ENCODE measurements at regions not wholly inside any gene's neighbourhood (a gene's known extent, or its start where the extent isn't known, plus 50 kb on each side); places are given as distances from the start of the nearest gene placed in this dataset.

- WGBS (ENCODE audit: low lambda C conversion rate, missing lambda C conversion rate) = 75% methylated on average over 9 of the region's 9 CpGs
Measured at GRCh38 chr4:151882072-151882803, 121.4 kb upstream of the GATB start.

GRCh38 chr4:151879705-151880445, 119.1 kb upstream of the GATB start:
- no peaks in the 10 kb centered on the region for H4K20me1 ChIP-seq (ENCODE audit: insufficient read depth, poor library complexity, severe bottlenecking)
- 73% methylated on average over 11 of the region's 11 CpGs for WGBS (ENCODE audit: low lambda C conversion rate, missing lambda C conversion rate)

More at GRCh38 chr4:151882072-151882803, 121.4 kb upstream of the GATB start:
- Histone ChIP-seq H3K4me1 (ENCODE audit: insufficient read depth) (no peaks in the 10 kb centered on the region), H3K27ac (no peak overlapping the region), H2AFZ (no peak overlapping the region), H3K9me3 (ENCODE audit: low read depth) (no peaks in the 10 kb centered on the region), H3K4me2 (no peak overlapping the region), H3K36me3 (replicated peaks; ENCODE audit: insufficient read depth, low read depth) (no peaks in the 10 kb centered on the region), H3K9me2 (replicated peaks; ENCODE audit: insufficient read depth) (no peaks in the 10 kb centered on the region), H3K27me3 (no peaks in the 10 kb centered on the region), H4K20me1 (ENCODE audit: insufficient read depth, poor library complexity, severe bottlenecking) (no peaks in the 10 kb centered on the region), H3K4me3 (no peak overlapping the region), H3K79me2 (no peaks in the 10 kb centered on the region)
- TF ChIP-seq EZH2 (IDR thresholded peaks at IDR 0.05; ENCODE audit: borderline replicate concordance) (no peak), EZH2phosphoT487 (IDR thresholded peaks at IDR 0.05; ENCODE audit: low read depth, severe bottlenecking, unreplicated experiment) (no peak), CTCF (IDR thresholded peaks at IDR 0.05; ENCODE audit: poor library complexity) (no peak)
- DNase-seq (ENCODE audit: low spot score) = no peak

GRCh38 chr4:151876381-151876988, 115.7 kb upstream of the GATB start:
- H3K9me2 ChIP-seq (replicated peaks; ENCODE audit: insufficient read depth) = no peaks in the 10 kb centered on the region
- no peaks in the 10 kb centered on the region for H4K20me1 ChIP-seq (ENCODE audit: insufficient read depth, poor library complexity, severe bottlenecking)
- H3K9me3 ChIP-seq (ENCODE audit: low read depth) = no peaks in the 10 kb centered on the region
- no peak overlapping the region for H2AFZ ChIP-seq
- no peaks in the 10 kb centered on the region for H3K4me1 ChIP-seq (ENCODE audit: insufficient read depth)
- no peaks in the 10 kb centered on the region for H3K27me3 ChIP-seq
- H3K4me2 ChIP-seq = no peak overlapping the region
- no peaks in the 10 kb centered on the region for H3K36me3 ChIP-seq (replicated peaks; ENCODE audit: insufficient read depth, low read depth)
- 79% methylated on average over 3 of the region's 3 CpGs for WGBS (ENCODE audit: low lambda C conversion rate, missing lambda C conversion rate)
- DNase-seq (ENCODE audit: low spot score) = no peak
- H3K4me3 ChIP-seq = no peak overlapping the region
- H3K27ac ChIP-seq = no peak overlapping the region
- no peaks in the 10 kb centered on the region for H3K79me2 ChIP-seq
- TF ChIP-seq EZH2 (IDR thresholded peaks at IDR 0.05; ENCODE audit: borderline replicate concordance) (no peak), CTCF (IDR thresholded peaks at IDR 0.05; ENCODE audit: poor library complexity) (no peak), EZH2phosphoT487 (IDR thresholded peaks at IDR 0.05; ENCODE audit: low read depth, severe bottlenecking, unreplicated experiment) (no peak)

More at GRCh38 chr4:151879705-151880445, 119.1 kb upstream of the GATB start:
- Histone ChIP-seq H3K27ac (no peak overlapping the region), H3K36me3 (replicated peaks; ENCODE audit: insufficient read depth, low read depth) (no peaks in the 10 kb centered on the region), H3K4me2 (no peak overlapping the region), H2AFZ (no peak overlapping the region), H3K27me3 (no peaks in the 10 kb centered on the region), H3K9me3 (ENCODE audit: low read depth) (no peaks in the 10 kb centered on the region), H3K4me3 (no peak overlapping the region), H3K9me2 (replicated peaks; ENCODE audit: insufficient read depth) (no peaks in the 10 kb centered on the region), H3K79me2 (no peaks in the 10 kb centered on the region), H3K4me1 (ENCODE audit: insufficient read depth) (no peaks in the 10 kb centered on the region)
- no peak for TF ChIP-seq EZH2 (IDR thresholded peaks at IDR 0.05; ENCODE audit: borderline replicate concordance)
- no peak for TF ChIP-seq CTCF (IDR thresholded peaks at IDR 0.05; ENCODE audit: poor library complexity)
- no peak for TF ChIP-seq EZH2phosphoT487 (IDR thresholded peaks at IDR 0.05; ENCODE audit: low read depth, severe bottlenecking, unreplicated experiment)
- no peak for DNase-seq (ENCODE audit: low spot score)

Measured in hepatocyte (in vitro differentiated cells).